ENCODE measurements at regions not wholly inside any gene's neighbourhood (a gene's known extent, or its start where the extent isn't known, plus 50 kb on each side); places are given as distances from the start of the nearest gene placed in this dataset.
"Not testable (repeated sequence)": the region's sequence is repeated elsewhere in the genome, so short reads cannot be mapped to it uniquely, and the experiment has no call there.

DNA sequence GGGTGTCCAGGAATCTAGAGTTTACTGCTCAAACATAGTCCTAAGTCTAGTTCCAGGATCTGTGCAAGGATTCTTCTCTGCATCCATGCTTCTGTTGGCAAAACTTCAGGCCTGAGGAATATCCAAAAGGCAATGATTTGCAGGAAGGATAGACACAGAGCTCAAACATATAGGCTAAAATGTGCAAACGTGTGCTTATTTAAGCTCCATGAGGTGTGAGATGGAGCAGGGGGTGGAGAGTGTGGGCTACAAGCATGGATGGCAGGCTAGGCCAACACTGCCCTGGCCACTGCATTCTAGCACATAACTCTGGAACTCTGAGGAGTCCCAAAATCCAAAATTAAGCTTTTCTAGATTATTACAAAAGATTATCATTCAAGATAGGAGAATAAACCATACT, 301.1 kb downstream of the PAX3 start:
- no peak for FAIRE-seq

DNA sequence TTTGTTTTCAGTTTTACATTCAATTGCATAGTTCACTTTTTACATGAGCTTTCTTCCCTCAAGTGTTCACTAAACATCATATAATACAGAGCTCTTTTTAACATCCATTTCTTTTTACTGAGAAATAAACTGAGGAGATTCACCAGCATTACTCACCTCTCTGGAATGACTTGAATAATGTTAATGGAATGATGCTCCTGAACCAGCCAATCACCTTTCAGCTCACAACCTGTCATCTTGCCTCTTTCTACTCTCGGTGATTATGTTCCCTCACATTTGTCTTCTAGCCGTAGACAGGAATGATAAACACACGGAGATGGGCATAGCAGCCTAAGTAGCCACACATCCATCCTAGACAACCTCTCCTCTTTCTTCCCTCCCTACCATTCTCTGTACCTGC, 301.7 kb downstream of the PAX3 start:
- FAIRE-seq, result no peak

DNA sequence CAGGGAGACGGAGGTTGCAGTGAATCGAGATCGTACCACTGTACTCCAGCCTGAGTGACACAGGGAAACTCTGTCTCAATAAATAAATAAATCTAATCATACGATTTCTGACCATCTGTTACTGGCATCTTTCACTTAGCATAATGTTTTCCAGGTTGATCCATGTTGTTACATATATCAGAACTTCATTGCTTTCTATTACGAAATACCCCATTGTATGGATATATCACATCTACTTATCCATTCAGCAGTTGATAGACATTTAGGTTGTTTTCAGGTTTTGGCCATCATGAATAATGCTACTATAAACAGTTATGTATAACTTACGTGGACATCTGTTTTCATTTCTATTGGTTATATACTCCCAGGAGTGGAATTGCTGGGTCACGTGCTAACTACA, 303.9 kb downstream of the PAX3 start:
- no peak for FAIRE-seq

- not testable (repeated sequence) for FAIRE-seq
These were observed 314.4 kb downstream of the PAX3 start for GRCh38 chr2:221984376-221984775.

GRCh38 chr2:221981912-221982470, 316.8 kb downstream of the PAX3 start:
- FAIRE-seq, result no peak

GRCh38 chr2:221975151-221975550, 323.6 kb downstream of the PAX3 start:
- FAIRE-seq, result no peak

GRCh38 chr2:221973902-221974301, 324.9 kb downstream of the PAX3 start:
- no peak for FAIRE-seq

- FAIRE-seq, result no peak
These were observed 325.3 kb downstream of the PAX3 start for GRCh38 chr2:221973502-221973901.

GRCh38 chr2:221972813-221973478, 325.9 kb downstream of the PAX3 start:
- no peak for FAIRE-seq

DNA sequence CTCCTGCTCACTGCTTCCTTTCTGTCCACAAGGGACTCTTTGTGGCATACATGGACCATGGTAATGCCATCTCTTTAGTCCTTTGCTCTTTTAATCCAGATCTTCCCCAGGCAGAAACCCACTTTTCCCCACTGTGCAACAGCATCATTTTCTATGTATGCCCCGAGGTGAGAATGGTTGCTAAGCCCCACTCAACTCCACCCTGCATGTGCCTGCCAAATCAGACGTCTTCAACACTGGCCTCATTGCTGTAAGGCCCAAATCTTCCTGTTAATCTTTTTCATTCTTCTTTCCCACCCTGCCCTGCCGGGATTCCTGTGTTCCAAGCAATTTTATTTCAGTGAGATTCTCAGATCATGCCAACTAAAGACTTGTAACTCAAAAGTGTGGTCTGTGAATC, 328.4 kb downstream of the PAX3 start:
- no peak for FAIRE-seq

DNA sequence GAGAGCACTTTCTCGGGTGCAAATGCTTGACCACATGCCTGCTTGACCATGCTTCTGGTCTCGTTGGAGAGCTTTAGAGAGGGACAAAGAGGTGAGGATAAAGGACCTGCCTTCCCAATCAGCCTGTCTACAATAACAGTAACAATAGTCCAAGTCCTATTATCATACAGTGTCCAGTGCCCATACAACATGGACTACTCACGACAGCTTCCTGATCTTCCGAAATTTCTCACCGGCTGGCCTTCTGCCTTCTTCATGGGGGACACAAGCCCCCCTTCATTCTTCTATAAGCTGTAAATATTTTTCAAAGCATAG, 329.0 kb downstream of the PAX3 start:
- FAIRE-seq, result no peak

- peak; percentile 97 for FAIRE-seq
These were observed 329.5 kb downstream of the PAX3 start for GRCh38 chr2:221969087-221969829.

DNA sequence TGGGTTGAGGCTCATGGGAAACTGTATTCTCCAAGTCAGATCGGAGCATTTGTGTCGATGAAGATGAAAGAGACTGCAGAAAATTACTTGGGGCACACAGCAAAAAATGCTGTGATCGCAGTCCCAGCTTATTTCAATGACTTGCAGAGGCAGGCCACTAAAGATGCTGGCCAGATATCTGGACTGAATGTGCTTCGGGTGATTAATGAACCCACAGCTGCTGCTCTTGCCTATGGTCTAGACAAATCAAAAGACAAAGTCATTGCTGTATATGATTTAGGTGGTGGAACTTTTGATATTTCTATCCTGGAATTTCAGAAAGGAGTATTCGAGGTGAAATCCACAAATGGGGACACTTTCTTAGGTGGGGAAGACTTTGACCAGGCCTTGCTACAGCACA, 336.6 kb downstream of the PAX3 start:
- FAIRE-seq, result no peak

DNA sequence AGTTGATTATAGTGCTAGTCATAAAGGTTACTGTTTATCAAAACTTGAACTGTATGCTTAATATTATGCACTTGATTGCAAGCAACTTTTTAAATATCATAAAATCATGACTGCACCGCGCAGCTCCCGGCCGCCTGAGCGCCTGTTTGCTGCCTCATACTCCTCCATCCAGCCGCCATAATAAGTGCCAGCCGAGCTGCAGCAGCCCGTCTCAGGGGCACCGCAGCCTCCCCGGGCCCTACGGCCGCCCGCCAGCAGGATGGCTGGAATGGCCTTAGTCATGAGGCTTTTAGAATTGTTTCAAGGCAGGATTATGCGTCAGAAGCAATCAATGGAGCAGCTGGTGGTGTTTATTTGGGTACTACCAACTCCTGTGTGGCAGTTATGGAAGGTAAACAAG, 337.2 kb downstream of the PAX3 start:
- FAIRE-seq, result no peak

DNA sequence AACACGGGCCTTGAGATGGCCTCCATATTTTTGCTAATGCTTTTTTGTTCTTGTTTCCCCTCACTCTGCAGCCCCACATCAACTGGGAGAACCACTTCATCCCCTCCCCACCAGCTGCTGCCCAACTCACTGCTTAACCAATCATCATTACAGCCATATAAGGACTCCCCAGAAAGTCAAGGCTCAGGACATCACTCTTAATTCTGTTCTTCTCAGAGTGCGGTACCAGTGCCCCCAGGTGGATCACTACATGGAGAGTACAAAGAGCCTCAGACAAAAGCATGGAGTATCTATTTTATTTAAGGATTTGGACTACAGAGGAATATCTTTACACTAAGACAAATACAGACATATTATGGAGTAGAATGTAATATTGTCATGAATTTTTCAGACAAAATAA, 340.6 kb downstream of the PAX3 start:
- FAIRE-seq, result no peak

DNA sequence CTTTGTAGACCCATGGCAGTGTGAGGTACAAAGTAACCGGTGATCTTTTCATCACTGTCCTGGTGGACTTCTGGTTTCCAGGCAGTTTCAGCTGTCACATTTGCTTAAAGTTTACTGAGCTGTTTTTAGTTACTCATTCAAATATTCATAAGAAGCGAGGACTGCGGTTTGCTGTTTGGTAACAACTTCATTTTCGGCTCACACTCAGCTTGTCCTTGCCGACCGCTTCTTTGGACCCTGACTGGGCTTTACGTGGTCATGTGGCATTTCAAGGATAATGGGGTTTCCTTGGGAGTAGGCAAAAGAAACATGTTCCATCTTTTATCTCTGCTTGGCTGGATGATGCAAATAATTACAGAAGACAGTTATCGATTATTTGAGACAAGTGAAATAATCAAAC, 350.7 kb downstream of the PAX3 start:
- no peak for FAIRE-seq

DNA sequence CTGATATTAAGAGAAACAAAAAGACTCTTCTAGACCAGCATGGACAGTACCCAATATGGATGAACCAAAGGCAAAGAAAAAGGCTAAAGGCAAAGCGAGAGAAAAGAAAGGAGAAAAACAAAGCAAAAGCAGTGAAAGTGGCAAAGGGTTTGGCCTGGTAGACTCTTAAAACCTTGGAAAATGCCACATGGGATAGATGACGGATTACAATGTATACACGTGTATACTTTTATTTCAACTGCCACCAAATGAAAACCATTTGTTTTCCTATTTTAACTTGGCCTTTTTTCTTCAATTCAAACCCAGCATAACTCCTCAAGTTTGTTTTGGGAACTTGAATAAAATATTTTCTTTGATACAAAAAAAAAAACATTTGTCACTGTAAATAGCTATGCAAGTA, 354.3 kb downstream of the PAX3 start:
- not testable (repeated sequence) for FAIRE-seq

DNA sequence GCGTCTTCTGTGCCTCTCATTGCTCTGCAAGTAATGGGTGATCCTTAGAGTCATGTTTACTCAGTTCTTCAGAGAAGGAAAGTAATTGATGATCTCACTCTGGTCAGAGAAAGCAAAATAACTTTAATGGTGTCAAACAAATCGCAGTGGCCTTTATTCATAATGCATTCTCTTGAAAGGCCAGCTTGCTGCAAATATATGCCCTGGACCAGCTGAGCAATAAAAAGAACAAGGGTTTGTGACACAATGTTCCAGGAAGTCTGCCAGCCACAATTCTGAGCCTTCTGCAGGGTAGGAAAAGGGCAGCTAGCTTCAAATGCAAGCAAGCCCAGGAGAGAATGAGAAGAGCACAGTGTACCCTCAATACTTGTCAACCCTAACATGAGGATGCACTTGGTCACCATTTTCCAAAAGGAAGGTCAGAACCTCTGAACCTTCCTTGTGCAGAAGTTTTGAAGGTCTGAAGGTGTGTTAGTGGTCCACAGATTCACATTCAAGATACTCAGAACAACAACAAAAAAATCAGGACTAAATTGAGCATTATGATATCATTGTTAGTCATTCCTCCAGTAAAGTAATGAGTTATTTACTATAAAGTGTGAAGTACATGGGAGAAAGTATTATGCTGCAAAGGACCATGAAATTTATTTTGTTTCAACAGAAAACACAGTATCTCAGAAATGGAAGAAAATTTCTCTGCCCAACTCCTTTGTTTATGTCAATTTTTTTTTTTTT, 355.6 kb downstream of the PAX3 start:
- FAIRE-seq, result no peak

DNA sequence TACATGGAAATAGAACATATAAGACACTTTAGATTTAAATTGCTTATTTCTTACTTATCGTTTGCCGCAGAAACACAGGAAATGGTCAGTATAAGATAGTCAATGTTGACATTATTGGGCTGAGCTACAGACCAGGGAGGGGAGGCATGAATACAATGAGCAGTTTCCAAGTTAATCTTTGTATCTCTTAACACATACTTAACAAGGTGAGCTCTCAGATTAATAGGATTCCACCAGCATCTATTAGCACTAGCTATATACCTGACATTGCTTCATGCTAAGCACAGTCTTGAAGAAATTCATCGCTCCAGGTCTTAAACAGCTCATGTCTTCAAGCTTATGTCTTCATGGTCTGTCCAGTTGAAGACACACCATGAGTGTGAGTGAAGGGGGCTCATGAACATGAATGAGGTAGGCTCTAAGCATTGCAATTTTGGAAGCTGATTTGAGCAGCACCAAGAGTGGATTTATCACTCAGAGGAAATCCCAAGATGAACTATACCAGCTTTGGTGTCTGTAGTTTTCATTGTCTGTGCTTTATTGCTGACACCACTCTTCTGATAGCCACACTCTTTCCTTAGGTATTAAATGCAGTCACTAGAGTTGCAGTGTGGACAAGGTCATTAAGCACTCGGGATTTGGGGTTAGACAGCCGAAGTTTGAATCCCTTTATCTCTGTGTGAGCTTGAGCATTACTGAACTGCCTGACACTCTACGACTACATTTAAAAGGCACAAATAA, 359.3 kb upstream of the EPHA4 start:
- no peak for FAIRE-seq

- FAIRE-seq, result no peak
These were observed 357.2 kb upstream of the EPHA4 start for GRCh38 chr2:221929259-221929658.

DNA sequence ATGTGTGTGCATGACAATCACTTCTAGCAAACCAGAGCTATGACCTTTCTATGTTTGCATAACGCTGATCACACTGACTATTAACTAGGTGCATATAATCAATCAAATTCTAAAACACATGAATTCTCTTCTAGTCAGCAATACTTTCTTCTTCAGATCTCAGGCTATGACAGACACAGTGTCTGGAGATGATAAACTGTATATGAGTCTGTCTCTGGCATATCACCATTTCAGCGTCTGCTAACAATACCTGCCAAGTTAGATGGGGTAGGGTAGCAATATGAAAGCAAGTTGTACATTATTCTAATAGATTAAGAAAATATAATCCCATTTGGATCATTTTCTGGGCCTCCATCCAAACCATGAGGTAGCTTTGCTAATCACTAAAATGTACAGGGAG, 354.2 kb upstream of the EPHA4 start:
- no peak for FAIRE-seq

DNA sequence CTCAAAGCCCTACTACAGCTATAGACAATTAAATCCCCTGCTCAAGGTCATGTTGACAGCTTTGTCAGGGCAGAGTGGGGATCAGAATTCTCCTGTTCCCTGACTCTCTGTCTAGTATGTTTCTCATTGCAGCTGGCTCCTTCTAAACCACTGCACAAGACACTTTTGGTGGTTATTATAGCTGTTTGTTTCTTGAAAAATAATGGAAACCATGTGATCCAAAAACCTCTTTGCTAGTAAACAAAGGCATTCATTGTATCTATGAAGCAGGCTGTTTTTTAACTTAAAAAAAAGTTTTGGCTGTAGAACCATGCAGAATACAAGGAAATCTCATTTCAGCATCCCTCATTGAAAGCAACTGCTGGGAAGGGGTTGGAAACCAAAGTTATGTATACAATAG, 352.5 kb upstream of the EPHA4 start:
- FAIRE-seq, result no peak

DNA sequence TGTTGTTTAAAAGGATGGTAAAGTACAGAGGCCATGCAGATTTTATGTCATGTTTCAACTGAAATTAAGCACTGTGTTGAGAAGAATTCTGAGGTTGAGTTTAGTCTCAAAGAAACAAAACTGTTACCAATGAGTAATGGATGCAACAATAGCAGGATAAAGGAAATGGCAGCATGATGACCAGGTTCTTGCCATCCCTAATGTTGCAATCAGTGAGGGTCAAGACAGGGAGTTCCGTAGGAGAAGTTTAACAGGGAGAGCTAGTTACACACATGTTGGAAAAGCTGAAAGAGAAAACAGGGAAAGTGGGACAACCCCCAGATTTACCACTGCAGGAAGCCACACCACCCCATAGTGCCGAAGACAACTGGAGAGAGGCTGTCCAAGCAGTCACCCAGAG, 343.8 kb upstream of the EPHA4 start:
- no peak for FAIRE-seq
